Upper lobe of left lung (tissue), 6 donors: ENCODE measurements at regions not wholly inside any gene's neighbourhood (a gene's known extent, or its start where the extent isn't known, plus 50 kb on each side); places are given as distances from the start of the nearest gene placed in this dataset.
"Not testable (repeated sequence)": the region's sequence is repeated elsewhere in the genome, so short reads cannot be mapped to it uniquely, and the experiment has no call there.

Experiments used
- ATAC-seq, 2 donors: fragments of 200-7000 bp; cut with Tn5 transposase; one replicate each; pipeline ENCODE4 v1.9.1; 2022; ENCODE audit warnings: mild to moderate bottlenecking in 2 of 2, moderate library complexity in 2 of 2; ENCODE audit not compliant: low FRiP score in 2 of 2
- DNase-seq, 2 donors: peaks; one replicate each; pipeline ENCODE4 v3.0.0-alpha.2; 2019 to 2020
- H3K27ac ChIP-seq, 4 donors: fragments of 200-600 bp; sonication (generic); one replicate each; pipeline ENCODE4 v1.5.1; 2016 to 2019
- H3K27me3 ChIP-seq, 4 donors: fragments of 200-600 bp; sonication (generic); one replicate each; pipeline ENCODE4 v1.5.1; 2017 to 2019
- H3K36me3 ChIP-seq, 4 donors: fragments of 200-600 bp; sonication (generic); one replicate each; pipeline ENCODE4 v1.5.1; 2016 to 2019
- H3K4me1 ChIP-seq, 4 donors: fragments of 200-600 bp; sonication (generic); one replicate each; pipeline ENCODE4 v1.5.1; 2018 to 2019
- H3K4me3 ChIP-seq, 4 donors: fragments of 200-600 bp; sonication (generic); one replicate each; pipeline ENCODE4 v1.5.1; 2017 to 2019; ENCODE audit warnings: mild to moderate bottlenecking in 2 of 4, moderate library complexity in 1 of 4
- H3K9me3 ChIP-seq, 4 donors: fragments of 200-600 bp; sonication (generic); one replicate each; pipeline ENCODE4 v1.5.1; 2018 to 2019
- CTCF ChIP-seq, 6 experiments: fragments of 450-650 bp in 4 of 6; fragments of 200-600 bp in 2 of 6; sonication (generic) in 2 of 6; IDR thresholded peaks; one replicate each; pipeline ENCODE4 v1.5.1; 2016 to 2019; ENCODE audit warnings: antibody characterized with exemption in 6 of 6
- EP300 ChIP-seq, 4 donors: sonication (generic); formaldehyde crosslinking; IDR thresholded peaks; one replicate each; pipeline ENCODE4 v1.5.1; 2017; ENCODE audit warnings: antibody characterized with exemption in 4 of 4, control low read depth in 2 of 4
- POLR2A ChIP-seq, 4 donors: fragments of 450-650 bp; IDR thresholded peaks; one replicate each; pipeline ENCODE4 v1.5.1; 2016 to 2017; ENCODE audit warnings: antibody characterized with exemption in 4 of 4, mild to moderate bottlenecking in 2 of 4
- POLR2AphosphoS5 ChIP-seq, 2 donors: sonication (generic); formaldehyde crosslinking; IDR thresholded peaks; one replicate each; pipeline ENCODE4 v1.5.1; 2017; ENCODE audit warnings: antibody characterized with exemption in 2 of 2
- WGBS, 2 donors: methylation state at CpG; one replicate each; pipeline ENCODE4 v1.1.5; 2017 to 2018; 5-methylcytosine and 5-hydroxymethylcytosine counted together
- donor health status: DM: no; HTN: no; CAD: no; lungs with moderate emphysema.
- donor health status: DM: no; HTN: yes; CAD: no; lungs with severe emphysema.

DNA sequence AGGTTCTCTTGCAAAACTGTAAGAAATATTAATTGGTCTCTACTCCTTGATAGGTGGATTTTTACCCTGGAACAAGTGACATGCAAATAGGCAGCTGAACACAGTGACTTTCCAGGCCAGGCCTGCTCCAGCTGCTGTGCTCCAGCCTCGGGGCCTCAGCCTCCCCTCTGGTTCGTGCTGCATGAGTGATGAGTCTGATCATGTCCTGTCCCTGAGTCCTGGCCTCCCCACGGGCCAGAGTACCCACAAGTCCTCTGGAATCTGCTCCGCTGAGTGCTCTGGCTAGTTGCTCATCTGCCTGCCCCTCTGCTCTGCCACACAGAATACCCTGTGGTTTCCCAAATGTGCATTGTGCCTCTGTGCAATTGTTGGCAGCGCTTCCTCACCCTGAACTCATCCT lies 80.1 kb upstream of the PDZD8 start:
- no peak for ATAC-seq
- no peak for DNase-seq

GRCh38 chr10:117454502-117454901 lies 79.3 kb upstream of the PDZD8 start:
- no peak for ATAC-seq
- WGBS, 2 donors: 32 to 35% methylated on average over 1 of the region's 1 CpG
- TF ChIP-seq POLR2A (IDR thresholded peaks at IDR 0.05) (no peak), POLR2AphosphoS5 (IDR thresholded peaks at IDR 0.05) (no peak), CTCF (IDR thresholded peaks at IDR 0.05) (no peak), EP300 (IDR thresholded peaks at IDR 0.05) (no peak)

More for the DNA sequence above, 80.1 kb upstream of the PDZD8 start:
- no peak overlapping the region for H3K4me3 ChIP-seq
- no peaks in the 10 kb centered on the region for H3K4me1 ChIP-seq
- H3K36me3 ChIP-seq: no peaks in the 10 kb centered on the region
- 72 to 75% methylated on average over 3 to 5 of the region's 5 CpGs for WGBS, 2 donors
- H3K9me3 ChIP-seq: no peaks in the 10 kb centered on the region
- TF ChIP-seq CTCF (IDR thresholded peaks at IDR 0.05): no peak
- TF ChIP-seq EP300 (IDR thresholded peaks at IDR 0.05): no peak
- TF ChIP-seq POLR2AphosphoS5 (IDR thresholded peaks at IDR 0.05): no peak
- TF ChIP-seq POLR2A (IDR thresholded peaks at IDR 0.05): no peak
- H3K27ac ChIP-seq: no peak overlapping the region
- H3K27me3 ChIP-seq: no peaks in the 10 kb centered on the region

GRCh38 chr10:117453484-117453883 lies 78.2 kb upstream of the PDZD8 start:
- WGBS, 2 donors: 80 to 82% methylated on average over 5 of the region's 5 CpGs
- H3K36me3 ChIP-seq, ATAC-seq, H3K9me3 ChIP-seq, H3K27me3 ChIP-seq, H3K4me1 ChIP-seq, DNase-seq, H3K4me3 ChIP-seq, H3K27ac ChIP-seq: not testable (repeated sequence)

More at GRCh38 chr10:117454502-117454901, 79.3 kb upstream of the PDZD8 start:
- H3K4me3 ChIP-seq: no peak overlapping the region
- H3K27ac ChIP-seq: peak overlapping the region in 2 of 4 donors; percentile 32 to 52
- no peak for DNase-seq
- H3K9me3 ChIP-seq: no peaks in the 10 kb centered on the region
- H3K4me1 ChIP-seq: no peaks in the 10 kb centered on the region
- no peaks in the 10 kb centered on the region for H3K27me3 ChIP-seq
- no peaks in the 10 kb centered on the region for H3K36me3 ChIP-seq

DNA sequence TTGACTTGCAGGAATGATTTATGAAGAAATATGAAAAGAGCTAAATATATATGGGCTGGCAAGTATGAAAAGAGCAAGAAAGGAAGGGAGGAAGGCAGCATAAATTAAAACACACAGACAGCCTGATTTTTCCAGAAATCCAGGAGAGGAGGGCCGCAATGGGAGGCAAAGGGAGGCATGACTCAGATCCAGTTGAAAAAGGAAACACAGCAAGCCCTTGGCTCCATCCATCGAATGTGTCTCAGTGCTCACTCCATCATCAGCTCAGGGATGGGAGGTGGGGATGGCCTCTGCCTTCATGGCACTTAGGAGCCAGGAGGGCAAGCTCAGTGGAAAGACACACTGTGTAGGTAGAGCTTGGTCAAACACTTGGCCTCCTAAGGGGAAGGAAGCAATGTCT lies 75.7 kb upstream of the PDZD8 start:
- no peak for TF ChIP-seq POLR2AphosphoS5 (IDR thresholded peaks at IDR 0.05)
- no peak for TF ChIP-seq EP300 (IDR thresholded peaks at IDR 0.05)
- no peak for TF ChIP-seq POLR2A (IDR thresholded peaks at IDR 0.05)
- no peak for TF ChIP-seq CTCF (IDR thresholded peaks at IDR 0.05)
- DNase-seq: no peak
- no peaks in the 10 kb centered on the region for H3K27me3 ChIP-seq
- H3K36me3 ChIP-seq: no peaks in the 10 kb centered on the region
- no peak overlapping the region for H3K27ac ChIP-seq
- 87 to 90% methylated on average over 2 of the region's 2 CpGs for WGBS, 2 donors
- no peak for ATAC-seq
- no peaks in the 10 kb centered on the region for H3K9me3 ChIP-seq
- no peak overlapping the region for H3K4me3 ChIP-seq
- no peaks in the 10 kb centered on the region for H3K4me1 ChIP-seq

GRCh38 chr10:117449636-117450035 lies 74.4 kb upstream of the PDZD8 start:
- DNase-seq (peak in 1 of 2 donors; percentile 33), ATAC-seq (no peak)
- no peaks in the 10 kb centered on the region for H3K36me3 ChIP-seq

More at GRCh38 chr10:117449636-117450035, 74.4 kb upstream of the PDZD8 start:
- H3K4me1 ChIP-seq: no peaks in the 10 kb centered on the region
- no peaks in the 10 kb centered on the region for H3K27me3 ChIP-seq
- WGBS, 2 donors: 53 to 70% methylated on average over 6 of the region's 6 CpGs
- no peak overlapping the region for H3K4me3 ChIP-seq
- TF ChIP-seq POLR2AphosphoS5 (IDR thresholded peaks at IDR 0.05) (no peak), CTCF (IDR thresholded peaks at IDR 0.05) (no peak), EP300 (IDR thresholded peaks at IDR 0.05) (no peak), POLR2A (IDR thresholded peaks at IDR 0.05) (no peak)
- no peaks in the 10 kb centered on the region for H3K9me3 ChIP-seq
- H3K27ac ChIP-seq: no peak overlapping the region
